ENCODE measurements at regions not wholly inside any gene's neighbourhood (a gene's known extent, or its start where the extent isn't known, plus 50 kb on each side); places are given as distances from the start of the nearest gene placed in this dataset.

- TF ChIP-seq RNF2 (IDR thresholded peaks at IDR 0.05; ENCODE audit: borderline replicate concordance, low read depth, low read length, missing control alignments, poor library complexity, severe bottlenecking), result no peak
- no peak for TF ChIP-seq KDM4A (IDR thresholded peaks at IDR 0.05; ENCODE audit: low read depth, low read length, severe bottlenecking)
- no peak for TF ChIP-seq TAF7 (optimal IDR thresholded peaks at IDR 0.05; ENCODE audit: borderline replicate concordance, low read depth, low read length)
- TF ChIP-seq KDM5A (IDR thresholded peaks at IDR 0.05; ENCODE audit: low read length), result no peak
- TF ChIP-seq NANOG (IDR thresholded peaks at IDR 0.05; ENCODE audit: insufficient read depth, low read depth, low read length, poor library complexity, severe bottlenecking), result no peak
- TF ChIP-seq POLR2AphosphoS5 (IDR thresholded peaks at IDR 0.05; ENCODE audit: low read depth, low read length), result no peak
- no peak for TF ChIP-seq CHD7 (IDR thresholded peaks at IDR 0.05; ENCODE audit: insufficient replicate concordance, low read length)
- TF ChIP-seq SP4 (IDR thresholded peaks at IDR 0.05; ENCODE audit: low read length), result no peak
These were observed 1040.8 kb upstream of the SEMA6D start (continued) for GRCh38 chr15:46676233-46677206.

All from H1 (cell line).